Stomach (tissue), 8 donors: ENCODE measurements at regions not wholly inside any gene's neighbourhood (a gene's known extent, or its start where the extent isn't known, plus 50 kb on each side); places are given as distances from the start of the nearest gene placed in this dataset.

Experiments used
- DNase-seq, 2 donors: peaks; one replicate each; pipeline versions ENCODE4 v3.0.0 to v3.0.0-alpha.2; 2013 to 2019
- H3K27ac ChIP-seq, 5 donors: fragments of 200-600 bp in 4 of 5; sonication (generic) in 4 of 5; one replicate each; pipeline ENCODE4 v1.5.1; 2013 to 2019; ENCODE audit warnings: mild to moderate bottlenecking in 1 of 5, moderate library complexity in 1 of 5
- H3K27me3 ChIP-seq, 3 donors: fragments of 200-600 bp; sonication (generic); one replicate each; pipeline ENCODE4 v1.5.1; 2017 to 2019; ENCODE audit warnings: mixed run types in 1 of 3
- H3K36me3 ChIP-seq, 4 donors: fragments of 200-600 bp; sonication (generic); 1 replicate in 3 of 4; 2 replicates in 1 of 4; pipeline ENCODE4 v1.5.1; 2016 to 2019
- H3K4me1 ChIP-seq, 4 donors: fragments of 200-600 bp; sonication (generic); one replicate each; pipeline ENCODE4 v1.5.1; 2016 to 2019
- H3K4me3 ChIP-seq, 4 donors: fragments of 200-600 bp; sonication (generic) in 3 of 4; one replicate each; pipeline ENCODE4 v1.5.1; 2016 to 2019; ENCODE audit warnings: mild to moderate bottlenecking in 1 of 4
- H3K9me3 ChIP-seq, 4 donors: fragments of 200-600 bp; sonication (generic); one replicate each; pipeline ENCODE4 v1.5.1; 2016 to 2019
- EP300 ChIP-seq: sonication (generic); formaldehyde crosslinking; IDR thresholded peaks from one replicate; pipeline ENCODE4 v1.6.1; 2017; ENCODE audit warnings: antibody characterized with exemption
- POLR2A ChIP-seq, 4 donors: fragments of 450-650 bp; IDR thresholded peaks; one replicate each; pipeline ENCODE4 v1.6.1; 2016; ENCODE audit warnings: antibody characterized with exemption in 4 of 4, control low read depth in 2 of 4, mild to moderate bottlenecking in 1 of 4, moderate library complexity in 1 of 4
- POLR2AphosphoS5 ChIP-seq, 3 donors: sonication (generic); formaldehyde crosslinking; IDR thresholded peaks; one replicate each; pipeline ENCODE4 v1.6.1; 2016; ENCODE audit warnings: antibody characterized with exemption in 3 of 3
- WGBS, 5 donors: extraction: QIAGEN DNeasy Blood & Tissue Kit in 3 of 5; methylation state at CpG; one replicate each; pipeline versions ENCODE4 v1.1.5 to v1.1.7; 2013 to 2018; 5-methylcytosine and 5-hydroxymethylcytosine counted together
- intact Hi-C: fragments of 100-400 bp; cut with DNase I; formaldehyde crosslinking; loops from one replicate; pipeline ENCODE4 v1.15.1; 2023; ENCODE audit warnings: low total_unique reads
- TF ChIP-seq, protein P1 (sequence below), 7 experiments: fragments of 450-650 bp in 4 of 7; fragments of 200-600 bp in 3 of 7; sonication (generic) in 3 of 7; IDR thresholded peaks; one replicate each; pipeline ENCODE4 v1.5.1; 2016 to 2019; ENCODE audit warnings: antibody characterized with exemption in 7 of 7, control low read depth in 2 of 7, mild to moderate bottlenecking in 1 of 7
- donor health status: healthy with polysubstance abuse.
- donor health status: Bipolar disorder and iron deficiency.
- donor health status: healthy.

DNA sequence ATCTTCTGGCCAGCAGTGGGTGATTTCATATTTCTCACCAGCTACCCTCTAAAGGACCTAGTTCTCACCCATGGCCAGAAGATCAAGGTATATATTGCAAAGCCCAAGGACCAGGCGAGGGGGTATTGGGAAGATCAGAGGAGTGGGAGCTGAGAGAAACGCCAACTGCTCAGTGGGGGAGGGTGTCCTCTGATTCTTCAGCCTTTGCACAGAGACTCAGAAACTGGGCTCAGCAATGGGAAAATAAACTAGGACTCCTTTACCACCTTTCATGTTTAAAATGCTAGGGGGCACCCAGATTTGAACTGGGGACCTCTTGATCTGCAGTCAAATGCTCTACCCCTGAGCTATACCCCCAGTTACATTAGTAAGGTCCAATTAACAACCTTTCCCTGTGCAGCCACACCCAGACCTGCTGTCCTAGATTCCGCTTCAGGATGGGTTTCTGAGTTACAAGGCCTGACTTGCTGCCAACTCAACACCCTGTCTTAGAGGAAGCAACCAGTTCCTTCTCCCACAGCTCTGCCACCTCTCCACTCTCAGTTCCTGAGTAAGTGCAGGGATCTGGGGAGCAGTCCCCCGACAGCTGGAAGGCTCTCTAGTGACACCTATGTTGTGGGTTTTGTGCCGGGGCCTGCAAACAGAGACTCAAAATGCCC lies 93.5 kb downstream of the ZNF783 start:
- TF ChIP-seq, protein P1, sequence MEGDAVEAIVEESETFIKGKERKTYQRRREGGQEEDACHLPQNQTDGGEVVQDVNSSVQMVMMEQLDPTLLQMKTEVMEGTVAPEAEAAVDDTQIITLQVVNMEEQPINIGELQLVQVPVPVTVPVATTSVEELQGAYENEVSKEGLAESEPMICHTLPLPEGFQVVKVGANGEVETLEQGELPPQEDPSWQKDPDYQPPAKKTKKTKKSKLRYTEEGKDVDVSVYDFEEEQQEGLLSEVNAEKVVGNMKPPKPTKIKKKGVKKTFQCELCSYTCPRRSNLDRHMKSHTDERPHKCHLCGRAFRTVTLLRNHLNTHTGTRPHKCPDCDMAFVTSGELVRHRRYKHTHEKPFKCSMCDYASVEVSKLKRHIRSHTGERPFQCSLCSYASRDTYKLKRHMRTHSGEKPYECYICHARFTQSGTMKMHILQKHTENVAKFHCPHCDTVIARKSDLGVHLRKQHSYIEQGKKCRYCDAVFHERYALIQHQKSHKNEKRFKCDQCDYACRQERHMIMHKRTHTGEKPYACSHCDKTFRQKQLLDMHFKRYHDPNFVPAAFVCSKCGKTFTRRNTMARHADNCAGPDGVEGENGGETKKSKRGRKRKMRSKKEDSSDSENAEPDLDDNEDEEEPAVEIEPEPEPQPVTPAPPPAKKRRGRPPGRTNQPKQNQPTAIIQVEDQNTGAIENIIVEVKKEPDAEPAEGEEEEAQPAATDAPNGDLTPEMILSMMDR (IDR thresholded peaks at IDR 0.05), result no peak
- no peak for TF ChIP-seq POLR2AphosphoS5 (IDR thresholded peaks at IDR 0.05)
- intact Hi-C loops, result no loop called here
- no peak overlapping the region for H3K4me3 ChIP-seq
- WGBS, 5 donors, result 39 to 46% (median 43%) methylated on average over 5 of the region's 5 CpGs
- H3K27me3 ChIP-seq, result no peaks in the 10 kb centered on the region
- DNase-seq, result peak in 1 of 2 donors; percentile 7
- H3K27ac ChIP-seq, result no peak overlapping the region
- peaks cover 3 to 18% (median 12%) of the 10 kb centered on the region in 4 donors for H3K9me3 ChIP-seq
- H3K4me1 ChIP-seq, result no peaks in the 10 kb centered on the region
- no peaks in the 10 kb centered on the region for H3K36me3 ChIP-seq

DNA sequence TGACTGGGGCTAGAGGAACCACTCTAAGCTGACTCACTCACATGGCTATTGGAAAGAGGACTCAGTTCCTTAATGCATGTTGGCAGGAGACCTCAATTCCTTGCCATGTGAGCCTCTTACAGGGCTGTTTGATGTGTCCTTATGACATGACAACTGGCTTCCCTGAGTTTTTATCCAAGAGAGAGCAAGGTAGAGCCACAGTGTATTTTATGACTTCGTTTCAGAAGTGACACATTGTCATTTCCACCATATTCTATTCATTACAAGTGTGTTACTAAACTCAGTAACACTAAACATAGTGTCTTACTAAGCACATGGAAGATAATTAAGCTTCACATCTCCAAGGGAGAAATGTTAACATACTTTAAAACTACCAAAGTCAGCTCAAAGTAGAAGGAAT lies 98.2 kb downstream of the ZNF777 start:
- WGBS, 5 donors, result 0 to 24% (median 7%) methylated on average over 1 of the region's 1 CpG
- intact Hi-C loops, result no loop called here

DNA sequence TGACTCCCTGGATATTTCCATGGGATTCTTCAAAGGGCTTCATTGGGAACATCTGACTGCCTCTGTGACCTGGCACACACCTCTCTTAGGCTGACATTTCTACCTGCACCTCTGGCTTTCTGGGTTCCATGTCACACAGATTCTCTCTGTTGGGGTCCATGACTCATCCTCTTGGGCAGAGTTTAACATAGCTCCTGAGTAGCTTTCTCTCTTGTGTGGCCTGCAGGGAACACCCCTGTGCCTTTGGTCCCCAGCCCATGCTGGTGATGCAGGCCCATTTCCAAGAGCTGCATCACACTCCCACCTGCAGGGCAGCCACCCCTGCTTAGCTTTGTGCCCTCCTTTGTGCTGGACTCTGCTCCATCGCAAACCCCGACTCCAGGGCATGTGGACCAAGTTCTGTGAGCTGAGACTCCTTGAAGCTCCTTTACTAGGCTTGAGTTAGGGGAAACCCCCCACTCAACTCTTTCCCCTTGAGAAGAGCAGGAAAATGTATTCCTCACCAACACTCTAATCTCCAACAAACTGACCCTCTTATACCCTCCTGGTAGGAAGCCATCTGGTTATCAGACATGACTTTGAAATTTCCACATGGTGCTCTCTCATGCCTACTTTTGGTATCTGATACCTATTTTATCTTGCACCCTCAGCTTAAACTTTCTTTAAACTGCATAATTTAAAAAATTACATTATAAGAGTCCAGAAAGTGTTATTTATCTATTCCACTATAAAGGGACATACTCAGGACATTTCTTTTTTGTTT lies 93.3 kb downstream of the ZNF777 start:
- Histone ChIP-seq H3K4me3 (no peak overlapping the region), H3K27me3 (no peaks in the 10 kb centered on the region), H3K9me3 (peaks cover 0 to 14% (median 7%) of the 10 kb centered on the region in 4 donors), H3K36me3 (no peaks in the 10 kb centered on the region), H3K4me1 (no peaks in the 10 kb centered on the region), H3K27ac (no peak overlapping the region)
- 79 to 95% (median 86%) methylated on average over 2 of the region's 2 CpGs for WGBS, 5 donors
- intact Hi-C loops, result no loop called here
- TF ChIP-seq POLR2AphosphoS5 (IDR thresholded peaks at IDR 0.05) (no peak), POLR2A (IDR thresholded peaks at IDR 0.05) (no peak)
- TF ChIP-seq, protein P1 (IDR thresholded peaks at IDR 0.05), result no peak
- DNase-seq, result no peak

More for the DNA sequence above, 98.2 kb downstream of the ZNF777 start:
- Histone ChIP-seq H3K4me1 (no peaks in the 10 kb centered on the region), H3K9me3 (peaks cover 3 to 40% (median 21%) of the 10 kb centered on the region in 4 donors), H3K4me3 (no peak overlapping the region), H3K27me3 (no peaks in the 10 kb centered on the region), H3K36me3 (no peaks in the 10 kb centered on the region), H3K27ac (no peak overlapping the region)
- DNase-seq, result no peak
- TF ChIP-seq, protein P1 (IDR thresholded peaks at IDR 0.05), result no peak

DNA sequence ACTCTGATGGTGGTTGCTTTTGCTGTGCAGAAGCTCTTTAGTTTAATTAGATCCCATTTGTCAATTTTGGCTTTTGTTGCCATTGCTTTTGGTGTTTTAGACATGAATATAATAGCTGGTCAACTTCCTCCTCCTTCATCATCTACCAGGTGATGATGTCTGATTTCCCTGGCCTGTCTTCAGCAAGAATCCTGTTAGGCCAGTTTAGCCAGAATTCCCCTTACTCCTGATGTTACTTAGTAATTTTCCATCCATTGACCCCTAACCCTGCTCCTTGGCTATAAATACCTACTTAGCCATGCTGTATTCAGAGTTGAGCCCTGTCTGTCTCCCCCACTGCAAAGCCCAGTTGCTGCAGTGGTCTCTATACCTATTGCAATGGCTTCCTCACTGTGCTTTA lies 91.4 kb downstream of the ZNF777 start:
- H3K9me3 ChIP-seq, result peaks cover 0 to 23% (median 14%) of the 10 kb centered on the region in 4 donors
- intact Hi-C loops, result no loop called here
- no peaks in the 10 kb centered on the region for H3K27me3 ChIP-seq
- H3K27ac ChIP-seq, result no peak overlapping the region
- no peaks in the 10 kb centered on the region for H3K36me3 ChIP-seq
- TF ChIP-seq POLR2A (IDR thresholded peaks at IDR 0.05), result no peak
- TF ChIP-seq, protein P1 (IDR thresholded peaks at IDR 0.05), result no peak
- TF ChIP-seq POLR2AphosphoS5 (IDR thresholded peaks at IDR 0.05), result no peak
- no peak for TF ChIP-seq EP300
- H3K4me1 ChIP-seq, result no peaks in the 10 kb centered on the region
- no peak overlapping the region for H3K4me3 ChIP-seq
- DNase-seq, result no peak
